PFSK-1 (cell line): ENCODE measurements at regions not wholly inside any gene's neighbourhood (a gene's known extent, or its start where the extent isn't known, plus 50 kb on each side); places are given as distances from the start of the nearest gene placed in this dataset.

Experiments used
- TAF1 ChIP-seq: IDR thresholded peaks from 2 replicates; pipeline ENCODE4 v1.6.1; 2012; ENCODE audit warnings: low read length, control low read depth, borderline replicate concordance; ENCODE audit not compliant: insufficient read depth
- TF ChIP-seq, protein P1 (sequence below), 2 experiments: IDR thresholded peaks; 2 replicates each; pipeline versions ENCODE4 v1.6.1 to v1.8.0; 2011 to 2012; ENCODE audit warnings: low read depth in 2 of 2, low read length in 2 of 2, control low read depth in 1 of 2, inconsistent platforms in 1 of 2, mild to moderate bottlenecking in 1 of 2, moderate library complexity in 1 of 2; ENCODE audit not compliant: insufficient read depth in 1 of 2

DNA sequence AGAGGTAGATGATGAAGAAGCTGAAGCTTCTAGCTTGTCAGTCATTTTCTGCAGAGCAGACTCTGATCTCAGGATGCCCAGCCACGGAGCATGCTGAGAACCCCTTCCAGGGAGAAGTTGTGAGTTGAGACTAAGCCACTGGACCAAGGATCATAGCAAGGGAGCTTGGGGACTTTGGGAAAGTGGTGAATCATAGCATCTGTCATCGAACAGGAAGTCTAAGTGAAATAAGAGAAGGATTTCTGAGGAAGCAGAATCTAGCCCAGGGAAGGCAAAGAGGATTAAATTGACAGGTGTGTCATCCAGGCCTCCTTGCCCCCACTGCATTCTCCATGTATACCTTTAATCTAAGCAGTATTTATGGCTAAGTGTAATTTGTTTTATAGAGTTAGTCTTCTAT is 71.8 kb upstream of the TMEM108 start:
- TF ChIP-seq, protein P1, sequence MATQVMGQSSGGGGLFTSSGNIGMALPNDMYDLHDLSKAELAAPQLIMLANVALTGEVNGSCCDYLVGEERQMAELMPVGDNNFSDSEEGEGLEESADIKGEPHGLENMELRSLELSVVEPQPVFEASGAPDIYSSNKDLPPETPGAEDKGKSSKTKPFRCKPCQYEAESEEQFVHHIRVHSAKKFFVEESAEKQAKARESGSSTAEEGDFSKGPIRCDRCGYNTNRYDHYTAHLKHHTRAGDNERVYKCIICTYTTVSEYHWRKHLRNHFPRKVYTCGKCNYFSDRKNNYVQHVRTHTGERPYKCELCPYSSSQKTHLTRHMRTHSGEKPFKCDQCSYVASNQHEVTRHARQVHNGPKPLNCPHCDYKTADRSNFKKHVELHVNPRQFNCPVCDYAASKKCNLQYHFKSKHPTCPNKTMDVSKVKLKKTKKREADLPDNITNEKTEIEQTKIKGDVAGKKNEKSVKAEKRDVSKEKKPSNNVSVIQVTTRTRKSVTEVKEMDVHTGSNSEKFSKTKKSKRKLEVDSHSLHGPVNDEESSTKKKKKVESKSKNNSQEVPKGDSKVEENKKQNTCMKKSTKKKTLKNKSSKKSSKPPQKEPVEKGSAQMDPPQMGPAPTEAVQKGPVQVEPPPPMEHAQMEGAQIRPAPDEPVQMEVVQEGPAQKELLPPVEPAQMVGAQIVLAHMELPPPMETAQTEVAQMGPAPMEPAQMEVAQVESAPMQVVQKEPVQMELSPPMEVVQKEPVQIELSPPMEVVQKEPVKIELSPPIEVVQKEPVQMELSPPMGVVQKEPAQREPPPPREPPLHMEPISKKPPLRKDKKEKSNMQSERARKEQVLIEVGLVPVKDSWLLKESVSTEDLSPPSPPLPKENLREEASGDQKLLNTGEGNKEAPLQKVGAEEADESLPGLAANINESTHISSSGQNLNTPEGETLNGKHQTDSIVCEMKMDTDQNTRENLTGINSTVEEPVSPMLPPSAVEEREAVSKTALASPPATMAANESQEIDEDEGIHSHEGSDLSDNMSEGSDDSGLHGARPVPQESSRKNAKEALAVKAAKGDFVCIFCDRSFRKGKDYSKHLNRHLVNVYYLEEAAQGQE (IDR thresholded peaks at IDR 0.05; ENCODE audit: insufficient read depth in 1 of 2, low read depth in 2 of 2, low read length in 2 of 2) = no peak
- no peak for TF ChIP-seq TAF1
